GM12878 (cell line): ENCODE measurements at regions not wholly inside any gene's neighbourhood (a gene's known extent, or its start where the extent isn't known, plus 50 kb on each side); places are given as distances from the start of the nearest gene placed in this dataset.

Experiments used
- BACH1 ChIP-seq: fragments of 450-650 bp; IDR thresholded peaks from 2 replicates; pipeline ENCODE4 v1.6.1; 2017; ENCODE audit warnings: mild to moderate bottlenecking, borderline replicate concordance
- EGR1 ChIP-seq, 2 experiments: IDR thresholded peaks; 1 replicate in 1 of 2; 2 replicates in 1 of 2; pipeline ENCODE4 v1.6.1; 2011 to 2012; ENCODE audit warnings: low read depth in 2 of 2, low read length in 2 of 2, borderline replicate concordance in 1 of 2, mild to moderate bottlenecking in 1 of 2, moderate library complexity in 1 of 2
- IRF4 ChIP-seq: IDR thresholded peaks from 2 replicates; pipeline ENCODE4 v1.6.1; 2011; ENCODE audit warnings: low read depth, low read length
- KLF5 ChIP-seq: fragments of 450-650 bp; IDR thresholded peaks from 2 replicates; pipeline ENCODE4 v1.6.1; 2014; ENCODE audit warnings: mild to moderate bottlenecking; ENCODE audit not compliant: partially characterized antibody
- NFIC ChIP-seq: IDR thresholded peaks from 2 replicates; pipeline ENCODE4 v1.6.1; 2012; ENCODE audit warnings: low read depth, mild to moderate bottlenecking, inconsistent platforms, low read length, moderate library complexity
- PML ChIP-seq: IDR thresholded peaks from 2 replicates; pipeline ENCODE4 v1.6.1; 2012; ENCODE audit warnings: low read length, inconsistent platforms
- TF ChIP-seq, protein P1 (sequence below): fragments of 450-650 bp; IDR thresholded peaks from 2 replicates; pipeline ENCODE4 v1.6.1; 2017; ENCODE audit warnings: antibody characterized with exemption, mild to moderate bottlenecking, moderate library complexity
- TF ChIP-seq, protein P2 (sequence below): fragments of 450-650 bp; IDR thresholded peaks from 2 replicates; pipeline ENCODE4 v1.6.1; 2017; ENCODE audit warnings: borderline replicate concordance
- TF ChIP-seq, protein P3 (sequence below): fragments of 450-650 bp; IDR thresholded peaks from 2 replicates; pipeline ENCODE4 v1.6.1; 2016; ENCODE audit warnings: mild to moderate bottlenecking, moderate library complexity, borderline replicate concordance

DNA sequence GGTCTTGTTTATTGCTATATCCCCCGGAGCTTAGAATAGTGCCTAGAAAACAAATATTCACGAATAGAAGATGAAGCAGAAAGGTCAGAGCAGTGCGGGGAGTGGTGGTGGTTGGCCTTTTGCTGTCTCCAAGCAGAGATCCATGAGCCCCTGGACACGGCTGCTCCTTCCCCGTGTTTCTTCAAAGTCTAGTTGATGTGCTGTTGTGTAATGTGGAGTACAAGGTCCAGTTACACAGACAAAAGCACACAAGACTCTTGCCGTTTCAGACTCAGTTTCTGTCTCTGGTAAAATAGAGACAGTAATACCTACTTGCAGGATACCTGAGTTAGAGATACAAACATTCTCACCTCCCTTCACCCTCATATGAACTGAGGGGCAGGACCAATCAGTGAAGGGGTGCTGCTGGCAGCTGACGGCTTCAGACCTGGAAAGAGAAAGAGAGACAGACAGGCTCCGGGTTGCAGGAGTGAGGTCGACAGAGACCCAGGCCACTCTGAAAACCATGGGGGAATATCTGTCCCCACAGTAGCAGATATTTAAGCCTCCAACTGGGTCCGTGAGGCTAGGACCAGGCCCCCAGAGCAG lies 56.2 kb downstream of the RASSF10 start (continued):
- TF ChIP-seq, protein P1, sequence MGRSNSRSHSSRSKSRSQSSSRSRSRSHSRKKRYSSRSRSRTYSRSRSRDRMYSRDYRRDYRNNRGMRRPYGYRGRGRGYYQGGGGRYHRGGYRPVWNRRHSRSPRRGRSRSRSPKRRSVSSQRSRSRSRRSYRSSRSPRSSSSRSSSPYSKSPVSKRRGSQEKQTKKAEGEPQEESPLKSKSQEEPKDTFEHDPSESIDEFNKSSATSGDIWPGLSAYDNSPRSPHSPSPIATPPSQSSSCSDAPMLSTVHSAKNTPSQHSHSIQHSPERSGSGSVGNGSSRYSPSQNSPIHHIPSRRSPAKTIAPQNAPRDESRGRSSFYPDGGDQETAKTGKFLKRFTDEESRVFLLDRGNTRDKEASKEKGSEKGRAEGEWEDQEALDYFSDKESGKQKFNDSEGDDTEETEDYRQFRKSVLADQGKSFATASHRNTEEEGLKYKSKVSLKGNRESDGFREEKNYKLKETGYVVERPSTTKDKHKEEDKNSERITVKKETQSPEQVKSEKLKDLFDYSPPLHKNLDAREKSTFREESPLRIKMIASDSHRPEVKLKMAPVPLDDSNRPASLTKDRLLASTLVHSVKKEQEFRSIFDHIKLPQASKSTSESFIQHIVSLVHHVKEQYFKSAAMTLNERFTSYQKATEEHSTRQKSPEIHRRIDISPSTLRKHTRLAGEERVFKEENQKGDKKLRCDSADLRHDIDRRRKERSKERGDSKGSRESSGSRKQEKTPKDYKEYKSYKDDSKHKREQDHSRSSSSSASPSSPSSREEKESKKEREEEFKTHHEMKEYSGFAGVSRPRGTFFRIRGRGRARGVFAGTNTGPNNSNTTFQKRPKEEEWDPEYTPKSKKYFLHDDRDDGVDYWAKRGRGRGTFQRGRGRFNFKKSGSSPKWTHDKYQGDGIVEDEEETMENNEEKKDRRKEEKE: no peak
- TF ChIP-seq EGR1 (IDR thresholded peaks at IDR 0.05; ENCODE audit: borderline replicate concordance in 1 of 2, low read depth in 2 of 2, low read length in 2 of 2) (no peak), NFIC (no peak), IRF4 (no peak), KLF5 (no peak), PML (no peak), BACH1 (no peak)
- TF ChIP-seq, protein P2, sequence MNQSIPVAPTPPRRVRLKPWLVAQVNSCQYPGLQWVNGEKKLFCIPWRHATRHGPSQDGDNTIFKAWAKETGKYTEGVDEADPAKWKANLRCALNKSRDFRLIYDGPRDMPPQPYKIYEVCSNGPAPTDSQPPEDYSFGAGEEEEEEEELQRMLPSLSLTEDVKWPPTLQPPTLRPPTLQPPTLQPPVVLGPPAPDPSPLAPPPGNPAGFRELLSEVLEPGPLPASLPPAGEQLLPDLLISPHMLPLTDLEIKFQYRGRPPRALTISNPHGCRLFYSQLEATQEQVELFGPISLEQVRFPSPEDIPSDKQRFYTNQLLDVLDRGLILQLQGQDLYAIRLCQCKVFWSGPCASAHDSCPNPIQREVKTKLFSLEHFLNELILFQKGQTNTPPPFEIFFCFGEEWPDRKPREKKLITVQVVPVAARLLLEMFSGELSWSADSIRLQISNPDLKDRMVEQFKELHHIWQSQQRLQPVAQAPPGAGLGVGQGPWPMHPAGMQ: no peak
- TF ChIP-seq, protein P3, sequence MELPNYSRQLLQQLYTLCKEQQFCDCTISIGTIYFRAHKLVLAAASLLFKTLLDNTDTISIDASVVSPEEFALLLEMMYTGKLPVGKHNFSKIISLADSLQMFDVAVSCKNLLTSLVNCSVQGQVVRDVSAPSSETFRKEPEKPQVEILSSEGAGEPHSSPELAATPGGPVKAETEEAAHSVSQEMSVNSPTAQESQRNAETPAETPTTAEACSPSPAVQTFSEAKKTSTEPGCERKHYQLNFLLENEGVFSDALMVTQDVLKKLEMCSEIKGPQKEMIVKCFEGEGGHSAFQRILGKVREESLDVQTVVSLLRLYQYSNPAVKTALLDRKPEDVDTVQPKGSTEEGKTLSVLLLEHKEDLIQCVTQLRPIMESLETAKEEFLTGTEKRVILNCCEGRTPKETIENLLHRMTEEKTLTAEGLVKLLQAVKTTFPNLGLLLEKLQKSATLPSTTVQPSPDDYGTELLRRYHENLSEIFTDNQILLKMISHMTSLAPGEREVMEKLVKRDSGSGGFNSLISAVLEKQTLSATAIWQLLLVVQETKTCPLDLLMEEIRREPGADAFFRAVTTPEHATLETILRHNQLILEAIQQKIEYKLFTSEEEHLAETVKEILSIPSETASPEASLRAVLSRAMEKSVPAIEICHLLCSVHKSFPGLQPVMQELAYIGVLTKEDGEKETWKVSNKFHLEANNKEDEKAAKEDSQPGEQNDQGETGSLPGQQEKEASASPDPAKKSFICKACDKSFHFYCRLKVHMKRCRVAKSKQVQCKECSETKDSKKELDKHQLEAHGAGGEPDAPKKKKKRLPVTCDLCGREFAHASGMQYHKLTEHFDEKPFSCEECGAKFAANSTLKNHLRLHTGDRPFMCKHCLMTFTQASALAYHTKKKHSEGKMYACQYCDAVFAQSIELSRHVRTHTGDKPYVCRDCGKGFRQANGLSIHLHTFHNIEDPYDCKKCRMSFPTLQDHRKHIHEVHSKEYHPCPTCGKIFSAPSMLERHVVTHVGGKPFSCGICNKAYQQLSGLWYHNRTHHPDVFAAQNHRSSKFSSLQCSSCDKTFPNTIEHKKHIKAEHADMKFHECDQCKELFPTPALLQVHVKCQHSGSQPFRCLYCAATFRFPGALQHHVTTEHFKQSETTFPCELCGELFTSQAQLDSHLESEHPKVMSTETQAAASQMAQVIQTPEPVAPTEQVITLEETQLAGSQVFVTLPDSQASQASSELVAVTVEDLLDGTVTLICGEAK: no peak
- TF ChIP-seq, all 136 proteins: peak for 0
